GM12878 (cell line): ENCODE measurements at regions not wholly inside any gene's neighbourhood (a gene's known extent, or its start where the extent isn't known, plus 50 kb on each side); places are given as distances from the start of the nearest gene placed in this dataset.

ENCODE experiments used
- ATAC-seq: fragments of 200-7000 bp; cut with Tn5 transposase; 3 replicates; pipeline ENCODE4 v1.9.1; 2020; ENCODE audit warnings: mild to moderate bottlenecking, moderate library complexity
- BruUV-seq: library from RNA; stranded (reverse); fragments of 400-500 nt; replicated peaks from 2 replicates; lab custom pipeline; 2021; lab: Mats Ljungman, UMichigan
- CTCF ChIA-PET: fragments of 300-600 bp; sonication (Branson Sonifier 250); formaldehyde crosslinking; extraction: SDS; loops from one replicate; lab custom pipeline; 2021; ENCODE audit warnings: inconsistent platforms; lab: Yijun Ruan, JAX
- POLR2A ChIA-PET: fragments of 350-600 bp; formaldehyde crosslinking; extraction: SDS; loops from one replicate; lab custom pipeline; 2021; ENCODE audit warnings: inconsistent platforms; lab: Charles Lee
- RAD21 ChIA-PET: fragments of 300-600 bp; sonication (Branson Sonifier 250); formaldehyde crosslinking; loops from one replicate; lab custom pipeline; 2023; ENCODE audit warnings: antibody characterized with exemption; ENCODE audit not compliant: unreplicated experiment; lab: Charles Lee
- SMC1A ChIA-PET: fragments of 300-600 bp; sonication (Branson Sonifier 250); formaldehyde crosslinking; loops from one replicate; lab custom pipeline; 2023; ENCODE audit not compliant: unreplicated experiment, uncharacterized antibody; lab: Charles Lee
- DNase-seq: peaks from one replicate; pipeline ENCODE4 v3.0.0-alpha.2; 2011; ENCODE audit warnings: low read depth, low spot score
- FAIRE-seq: peaks from 3 replicates; lab custom pipeline; 2011; peaks lifted over from hg19 to GRCh38; lab: Jason Lieb, UNC
- H2AFZ ChIP-seq: 2 replicates; pipeline ENCODE4 v1.6.0; 2011; ENCODE audit warnings: low read depth, low read length, control low read depth; ENCODE audit not compliant: control insufficient read depth
- H3K27ac ChIP-seq: 2 replicates; pipeline ENCODE4 v1.5.1; 2011; ENCODE audit warnings: control low read depth; ENCODE audit not compliant: control insufficient read depth, insufficient read depth
- H3K27me3 ChIP-seq, 2 experiments: replicated peaks in 1 of 2; 2 replicates each; pipeline versions ENCODE4 v1.6.0 to v1.6.1; 2011; ENCODE audit warnings: low read length in 1 of 2; ENCODE audit not compliant: control insufficient read depth in 2 of 2, insufficient read depth in 2 of 2
- H3K36me3 ChIP-seq, 2 experiments: 2 replicates each; pipeline ENCODE4 v1.5.1; 2011; ENCODE audit warnings: low read length in 1 of 2; ENCODE audit not compliant: control insufficient read depth in 2 of 2, insufficient read depth in 2 of 2
- H3K4me1 ChIP-seq: 2 replicates; pipeline ENCODE4 v1.6.1; 2011; ENCODE audit warnings: mild to moderate bottlenecking, low read length, moderate library complexity, mixed read lengths; ENCODE audit not compliant: control insufficient read depth, insufficient read depth
- H3K4me2 ChIP-seq: 2 replicates; pipeline ENCODE4 v1.6.0; 2011; ENCODE audit warnings: control low read depth; ENCODE audit not compliant: control insufficient read depth, insufficient read depth
- H3K4me3 ChIP-seq: fragments of 200-600 bp; sonication (generic); 2 replicates; pipeline ENCODE4 v1.5.1; 2016
- H3K79me2 ChIP-seq: 2 replicates; pipeline ENCODE4 v1.6.0; 2011; ENCODE audit warnings: low read length; ENCODE audit not compliant: control insufficient read depth, insufficient read depth
- H3K9ac ChIP-seq: 2 replicates; pipeline ENCODE4 v1.8.0; 2011; ENCODE audit warnings: low read length, control low read depth, mixed read lengths; ENCODE audit not compliant: control insufficient read depth, insufficient read depth
- H3K9me3 ChIP-seq: replicated peaks from 3 replicates; pipeline ENCODE4 v1.5.1; 2011; ENCODE audit warnings: mild to moderate bottlenecking, low read length; ENCODE audit not compliant: control insufficient read depth, insufficient read depth
- H4K20me1 ChIP-seq: 2 replicates; pipeline ENCODE4 v1.6.0; 2011; ENCODE audit not compliant: control insufficient read depth, insufficient read depth
- BHLHE40 ChIP-seq, 2 experiments: fragments of 450-650 bp in 1 of 2; IDR thresholded peaks; 2 replicates each; pipeline ENCODE4 v1.6.1; 2011 to 2017; ENCODE audit warnings: low read depth in 2 of 2, borderline replicate concordance in 1 of 2, improper control_type of control experiment in 1 of 2, low read length in 1 of 2, mild to moderate bottlenecking in 1 of 2
- EP300 ChIP-seq, 2 experiments: fragments of 150-350 bp in 1 of 2; IDR thresholded peaks; 2 replicates each; pipeline ENCODE4 v1.6.1; 2011 to 2012; ENCODE audit warnings: low read depth in 2 of 2, low read length in 2 of 2, borderline replicate concordance in 1 of 2, improper control_type of control experiment in 1 of 2, inconsistent platforms in 1 of 2; ENCODE audit not compliant: control insufficient read depth in 1 of 2
- RELA ChIP-seq: fragments of 450-650 bp; IDR thresholded peaks from 2 replicates; pipeline ENCODE4 v1.8.0; 2014; ENCODE audit warnings: borderline replicate concordance; ENCODE audit not compliant: partially characterized antibody
- WGBS: methylation state at CpG from one replicate; pipeline ENCODE4 v1.1.6; 2016; ENCODE audit warnings: low lambda C conversion rate; ENCODE audit not compliant: insufficient replicate concordance, insufficient coverage; ENCODE audit errors: missing lambda C conversion rate; 5-methylcytosine and 5-hydroxymethylcytosine counted together
- in situ Hi-C: fragments of 300-500 bp; cut with MboI; formaldehyde crosslinking; loops from 9 replicates; pipeline ENCODE4 v1.14.3; 2018; ENCODE audit warnings: mixed read lengths
- intact Hi-C: fragments of 100-400 bp; cut with micrococcal nuclease; formaldehyde crosslinking; loops from one replicate; pipeline ENCODE4 v1.14.2; 2022; ENCODE audit not compliant: unreplicated experiment

DNA sequence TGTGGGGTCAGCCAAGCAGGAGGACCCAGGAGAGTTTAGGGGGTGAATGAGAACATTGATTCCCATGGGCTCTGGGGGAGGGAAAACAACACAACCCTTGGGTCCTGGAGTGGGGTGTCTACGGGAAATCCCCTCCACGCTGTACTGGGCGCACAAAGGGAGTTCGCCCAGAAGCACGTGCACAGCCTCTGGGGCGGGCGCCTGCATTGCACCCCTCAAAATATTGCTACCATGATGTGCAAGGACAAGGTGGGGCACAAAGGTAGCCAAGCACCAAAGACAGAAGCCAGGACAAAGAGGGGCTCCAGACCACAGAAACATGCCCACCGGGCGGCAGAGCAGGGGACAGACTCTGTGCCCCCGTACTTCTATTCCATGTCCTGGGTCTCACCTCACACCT, 74.9 kb upstream of the EIF5 start:
- ChIA-PET POLR2A (no interaction called here), CTCF (no interaction called here), RAD21 (interaction anchor here (1.2 kb wide), 1 partner anchor 154 kb away, joined by 3 read pairs; no protein-coding TSS in a partner anchor), SMC1A (no interaction called here)
- H3K79me2 ChIP-seq, result no peaks in the 10 kb centered on the region
- no TSS peak for BruUV-seq
- no peaks in the 10 kb centered on the region; the same call in 1 of the 3 replicates for H3K9me3 ChIP-seq
- 25% methylated on average over 10 of the region's 10 CpGs for WGBS
- peaks cover 4% of the 10 kb centered on the region for H3K4me1 ChIP-seq
- no peak overlapping the region for H3K4me2 ChIP-seq
- ATAC-seq (no peak), DNase-seq (no peak), FAIRE-seq (no peak)
- peak overlapping the region; percentile 12; the same call in 1 of the 2 replicates for H2AFZ ChIP-seq
- no peaks in the 10 kb centered on the region for H3K36me3 ChIP-seq
- TF ChIP-seq EP300 (IDR thresholded peaks at IDR 0.05; ENCODE audit: borderline replicate concordance in 1 of 2, control insufficient read depth in 1 of 2, low read depth in 2 of 2, low read length in 2 of 2), result no peak
- peak; percentile 10 to 50; a peak in 2 of 4 replicates for TF ChIP-seq BHLHE40 (IDR thresholded peaks at IDR 0.05; ENCODE audit: borderline replicate concordance in 1 of 2, low read depth in 2 of 2, low read length in 1 of 2)
- no peak overlapping the region for H3K27ac ChIP-seq
- no peaks in the 10 kb centered on the region for H4K20me1 ChIP-seq
- no peak overlapping the region for H3K9ac ChIP-seq
- H3K4me3 ChIP-seq, result no peak overlapping the region
- no peaks in the 10 kb centered on the region for H3K27me3 ChIP-seq
- intact Hi-C loops, result no loop called here
- in situ Hi-C loops, result no loop called here

DNA sequence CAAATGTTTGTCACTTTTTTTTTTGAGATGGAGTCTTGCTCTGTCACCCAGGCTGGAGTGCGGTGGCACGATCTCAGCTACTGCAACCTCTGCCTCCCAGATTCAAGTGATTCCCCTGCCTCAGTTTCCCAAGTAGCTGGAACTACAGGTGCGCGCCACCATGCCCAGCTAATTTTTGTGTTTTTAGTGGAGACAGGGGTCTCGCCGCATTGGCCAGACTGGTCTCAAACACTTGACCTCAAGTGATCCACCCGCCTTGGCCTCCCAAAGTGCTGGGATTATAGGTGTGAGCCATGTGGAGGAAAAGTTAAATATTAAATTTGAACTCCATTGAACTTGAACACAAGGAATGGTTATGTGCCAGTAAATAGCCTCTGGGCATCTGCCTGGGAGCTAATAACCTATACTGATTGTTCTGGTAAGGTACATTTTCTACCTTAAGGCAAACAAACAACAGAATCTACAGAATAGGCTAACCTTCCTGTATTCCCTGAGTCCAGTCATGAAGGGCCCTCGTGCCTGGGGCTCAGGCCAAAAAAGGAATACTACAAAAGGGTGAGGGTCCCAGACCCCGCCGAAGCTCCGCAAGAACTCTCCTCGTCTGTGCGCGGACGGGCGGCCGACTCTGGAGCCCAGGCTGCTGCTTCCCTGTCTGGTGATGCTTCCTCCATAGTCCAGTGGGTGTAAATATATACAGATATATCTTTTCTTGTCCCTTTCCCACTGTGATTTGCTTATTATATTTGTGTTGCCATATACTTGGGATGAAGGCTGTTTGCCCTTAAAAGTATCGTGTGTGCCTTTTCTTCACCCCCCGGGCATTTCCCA, 74.0 kb upstream of the EIF5 start:
- Histone ChIP-seq H3K27ac (no peak overlapping the region), H3K4me3 (no peak overlapping the region), H3K79me2 (no peaks in the 10 kb centered on the region), H3K27me3 (no peaks in the 10 kb centered on the region), H3K9me3 (no peaks in the 10 kb centered on the region; the same call in 1 of the 3 replicates), H4K20me1 (no peaks in the 10 kb centered on the region), H3K4me1 (peaks cover 4% of the 10 kb centered on the region), H3K4me2 (0 out of 2 replicates have a peak overlapping the region, but pooled peaks have one; percentile 31), H3K36me3 (no peaks in the 10 kb centered on the region), H3K9ac (no peak overlapping the region), H2AFZ (no peak overlapping the region)
- CTCF ChIA-PET, result interaction anchor here (0.7 to 1.8 kb wide), 2 partner anchors 31 to 155 kb away, joined by 5 read pairs; no protein-coding TSS in a partner anchor
- in situ Hi-C loops (no loop called here), intact Hi-C loops (no loop called here)
- RAD21 ChIA-PET, result no interaction called here
- no peak for TF ChIP-seq RELA
- POLR2A ChIA-PET, result interaction anchor here (0.7 kb wide), 1 partner anchor 49 kb away, joined by 3 read pairs; no protein-coding TSS in a partner anchor
- SMC1A ChIA-PET, result no interaction called here
- FAIRE-seq (no peak), DNase-seq (no peak), ATAC-seq (no peak)
- 74% methylated on average over 18 of the region's 19 CpGs for WGBS
- BruUV-seq, result no TSS peak
